Chondrocyte (in vitro differentiated cells): ENCODE measurements at regions not wholly inside any gene's neighbourhood (a gene's known extent, or its start where the extent isn't known, plus 50 kb on each side); places are given as distances from the start of the nearest gene placed in this dataset.

Experiments used
- DNase-seq: peaks from one replicate; pipeline ENCODE4 v3.0.0; 2021; ENCODE audit warnings: mixed read lengths, low spot score
- H3K27ac Mint-ChIP-seq: one replicate; pipeline ENCODE4 v1.8.0; 2021; ENCODE audit warnings: mild to moderate bottlenecking, moderate library complexity, mixed read lengths; ENCODE audit not compliant: unreplicated experiment
- H3K27me3 Mint-ChIP-seq: 2 replicates; pipeline ENCODE4 v1.8.0; 2021; ENCODE audit warnings: low read depth, mixed read lengths
- H3K36me3 Mint-ChIP-seq: 2 replicates; pipeline ENCODE4 v1.8.0; 2021; ENCODE audit warnings: low read depth, mixed read lengths
- H3K4me1 Mint-ChIP-seq: 2 replicates; pipeline ENCODE4 v1.8.0; 2021; ENCODE audit warnings: low read depth, mild to moderate bottlenecking, mixed read lengths
- H3K4me3 Mint-ChIP-seq: one replicate; pipeline ENCODE4 v1.8.0; 2021; ENCODE audit warnings: mild to moderate bottlenecking, moderate library complexity, mixed read lengths; ENCODE audit not compliant: unreplicated experiment
- H3K9me3 Mint-ChIP-seq: 2 replicates; pipeline ENCODE4 v1.8.0; 2021; ENCODE audit warnings: low read depth, mixed read lengths
- TF ChIP-seq, protein P1 (sequence below): fragments of 200-600 bp; sonication (generic); IDR thresholded peaks from 2 replicates; pipeline ENCODE4 v1.5.0; 2021; ENCODE audit warnings: antibody characterized with exemption, mild to moderate bottlenecking, moderate library complexity

GRCh38 chr22:48336339-48337060 lies 1491.2 kb downstream of the BRD1 start:
- Mint-ChIP-seq H3K4me1 (peaks cover 5% of the 10 kb centered on the region), H3K27me3 (peaks cover 12% of the 10 kb centered on the region), H3K36me3 (peaks cover 1% of the 10 kb centered on the region), H3K9me3 (no peaks in the 10 kb centered on the region), H3K27ac (no peak overlapping the region), H3K4me3 (no peak overlapping the region)
- TF ChIP-seq, protein P1, sequence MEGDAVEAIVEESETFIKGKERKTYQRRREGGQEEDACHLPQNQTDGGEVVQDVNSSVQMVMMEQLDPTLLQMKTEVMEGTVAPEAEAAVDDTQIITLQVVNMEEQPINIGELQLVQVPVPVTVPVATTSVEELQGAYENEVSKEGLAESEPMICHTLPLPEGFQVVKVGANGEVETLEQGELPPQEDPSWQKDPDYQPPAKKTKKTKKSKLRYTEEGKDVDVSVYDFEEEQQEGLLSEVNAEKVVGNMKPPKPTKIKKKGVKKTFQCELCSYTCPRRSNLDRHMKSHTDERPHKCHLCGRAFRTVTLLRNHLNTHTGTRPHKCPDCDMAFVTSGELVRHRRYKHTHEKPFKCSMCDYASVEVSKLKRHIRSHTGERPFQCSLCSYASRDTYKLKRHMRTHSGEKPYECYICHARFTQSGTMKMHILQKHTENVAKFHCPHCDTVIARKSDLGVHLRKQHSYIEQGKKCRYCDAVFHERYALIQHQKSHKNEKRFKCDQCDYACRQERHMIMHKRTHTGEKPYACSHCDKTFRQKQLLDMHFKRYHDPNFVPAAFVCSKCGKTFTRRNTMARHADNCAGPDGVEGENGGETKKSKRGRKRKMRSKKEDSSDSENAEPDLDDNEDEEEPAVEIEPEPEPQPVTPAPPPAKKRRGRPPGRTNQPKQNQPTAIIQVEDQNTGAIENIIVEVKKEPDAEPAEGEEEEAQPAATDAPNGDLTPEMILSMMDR = no peak
- no peak for DNase-seq

GRCh38 chr22:48335442-48336139 lies 1492.1 kb downstream of the BRD1 start:
- peaks cover 12% of the 10 kb centered on the region for H3K27me3 Mint-ChIP-seq
- H3K9me3 Mint-ChIP-seq = no peaks in the 10 kb centered on the region
- TF ChIP-seq, protein P1 = no peak
- H3K36me3 Mint-ChIP-seq = peaks cover 1% of the 10 kb centered on the region
- H3K4me1 Mint-ChIP-seq = no peaks in the 10 kb centered on the region
- H3K27ac Mint-ChIP-seq = no peak overlapping the region
- no peak overlapping the region for H3K4me3 Mint-ChIP-seq
- DNase-seq = no peak

- H3K4me1 Mint-ChIP-seq = no peaks in the 10 kb centered on the region
- no peak overlapping the region for H3K4me3 Mint-ChIP-seq
- TF ChIP-seq, protein P1 = no peak
- H3K36me3 Mint-ChIP-seq = peaks cover 1% of the 10 kb centered on the region
- DNase-seq = no peak
- peaks cover under 1% of the 10 kb centered on the region for H3K9me3 Mint-ChIP-seq
- peaks cover 13% of the 10 kb centered on the region for H3K27me3 Mint-ChIP-seq
- H3K27ac Mint-ChIP-seq = no peak overlapping the region
Measured at GRCh38 chr22:48334971-48335370, 1492.7 kb downstream of the BRD1 start.

- Mint-ChIP-seq H3K9me3 (peaks cover 8% of the 10 kb centered on the region), H3K4me3 (no peak overlapping the region), H3K27ac (no peak overlapping the region), H3K4me1 (no peaks in the 10 kb centered on the region), H3K36me3 (peaks cover 1% of the 10 kb centered on the region), H3K27me3 (peaks cover 9% of the 10 kb centered on the region)
- DNase-seq = no peak
- TF ChIP-seq, protein P1 = no peak
Measured at GRCh38 chr22:48333816-48334735, 1493.6 kb downstream of the BRD1 start.

DNA sequence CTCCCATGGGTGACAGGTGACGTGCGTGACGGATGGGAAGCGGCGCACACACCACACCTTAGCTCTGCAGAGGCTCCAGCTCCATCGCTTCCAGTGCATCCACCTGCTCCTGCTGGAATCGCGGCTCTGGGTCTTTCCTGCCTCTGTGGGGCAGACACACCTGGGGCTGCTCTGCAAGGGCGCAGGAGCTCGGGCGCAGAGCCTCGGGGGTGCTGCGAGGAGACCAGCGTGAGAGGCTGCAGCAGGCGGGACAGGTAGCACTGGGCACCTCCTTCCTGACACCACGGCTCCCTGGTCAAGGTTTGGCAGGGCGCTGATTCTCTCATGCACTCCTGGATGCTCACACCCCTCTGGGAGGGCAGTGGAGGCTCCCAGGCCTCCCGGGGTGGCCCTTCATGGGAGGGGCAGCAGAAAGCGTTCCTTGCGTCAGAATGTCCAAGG lies 1494.3 kb downstream of the BRD1 start:
- DNase-seq = no peak
- Mint-ChIP-seq H3K4me1 (no peaks in the 10 kb centered on the region), H3K9me3 (peaks cover 13% of the 10 kb centered on the region), H3K36me3 (peaks cover 1% of the 10 kb centered on the region), H3K27ac (no peak overlapping the region), H3K27me3 (peaks cover 9% of the 10 kb centered on the region), H3K4me3 (no peak overlapping the region)
- TF ChIP-seq, protein P1 = no peak
